ENCODE measurements at regions not wholly inside any gene's neighbourhood (a gene's known extent, or its start where the extent isn't known, plus 50 kb on each side); places are given as distances from the start of the nearest gene placed in this dataset.

- POLR2A ChIA-PET, result interaction anchor here (0.5 to 2.5 kb wide), 7 partner anchors 9 to 296 kb away, joined by 3 to 12 read pairs (median 3); no protein-coding TSS in a partner anchor
- Histone ChIP-seq H4K20me1 (ENCODE audit: control insufficient read depth, insufficient read depth, low read length, poor library complexity, severe bottlenecking) (peaks cover 80% of the 10 kb centered on the region), H3K27me3 (replicated peaks in 1 of 4; ENCODE audit: control extremely low read depth in 1 of 4, control insufficient read depth in 3 of 4, insufficient read depth in 4 of 4, low read length in 3 of 4) (no peaks in the 10 kb centered on the region), H3K9ac (ENCODE audit: low read length) (no peak overlapping the region), H3K9me3 (ENCODE audit: control extremely low read depth in 1 of 3, control insufficient read depth in 2 of 3, insufficient read depth in 1 of 3, low read length in 2 of 3) (peaks cover 0 to 18% (median 0%) of the 10 kb centered on the region in 3 donors), H3K4me1 (ENCODE audit: control insufficient read depth in 2 of 2, insufficient read depth in 2 of 2, low read length in 2 of 2) (peaks cover 8 to 51% of the 10 kb centered on the region in 2 donors), H3K79me2 (ENCODE audit: control insufficient read depth, insufficient read depth, low read length) (peaks cover 31% of the 10 kb centered on the region), H3K4me3 (ENCODE audit: control extremely low read depth in 1 of 5, extremely low read depth in 1 of 5, insufficient read depth in 1 of 5, low read depth in 2 of 5, low read length in 4 of 5) (no peak overlapping the region), H3K36me3 (replicated peaks in 1 of 2; ENCODE audit: control extremely low read depth in 1 of 2, control insufficient read depth in 1 of 2, extremely low read depth in 1 of 2, insufficient read depth in 2 of 2, low read length in 1 of 2) (peaks cover 3 to 76% of the 10 kb centered on the region in 2 experiments), H3K4me2 (replicated peaks; ENCODE audit: low read depth, low read length, poor library complexity, severe bottlenecking) (peak overlapping the region; percentile 72), H3K27ac (ENCODE audit: low read length in 2 of 2) (peak overlapping the region; percentile 57 to 94), H2AFZ (ENCODE audit: insufficient read depth, low read depth, low read length, poor library complexity, severe bottlenecking) (no peak overlapping the region)
- ATAC-seq (ENCODE audit: low read depth) (peak; percentile 8), DNase-seq (no peak)
- Mint-ChIP-seq H3K4me1 (peaks cover 59% of the 10 kb centered on the region), H3K27me3 (no peaks in the 10 kb centered on the region), H3K9me3 (ENCODE audit: insufficient read depth) (no peaks in the 10 kb centered on the region), H3K4me3 (no peak overlapping the region), H3K27ac (peak overlapping the region; percentile 98)
- intact Hi-C loops (cut with micrococcal nuclease), result loop anchor here (10.0 kb wide), 1 partner anchor 168 kb away; no protein-coding TSS in a partner anchor
- TF ChIP-seq EZH2 (IDR thresholded peaks at IDR 0.05; ENCODE audit: borderline replicate concordance, insufficient read depth, low read depth, low read length, poor library complexity, severe bottlenecking), result no peak
- TF ChIP-seq, protein P1, sequence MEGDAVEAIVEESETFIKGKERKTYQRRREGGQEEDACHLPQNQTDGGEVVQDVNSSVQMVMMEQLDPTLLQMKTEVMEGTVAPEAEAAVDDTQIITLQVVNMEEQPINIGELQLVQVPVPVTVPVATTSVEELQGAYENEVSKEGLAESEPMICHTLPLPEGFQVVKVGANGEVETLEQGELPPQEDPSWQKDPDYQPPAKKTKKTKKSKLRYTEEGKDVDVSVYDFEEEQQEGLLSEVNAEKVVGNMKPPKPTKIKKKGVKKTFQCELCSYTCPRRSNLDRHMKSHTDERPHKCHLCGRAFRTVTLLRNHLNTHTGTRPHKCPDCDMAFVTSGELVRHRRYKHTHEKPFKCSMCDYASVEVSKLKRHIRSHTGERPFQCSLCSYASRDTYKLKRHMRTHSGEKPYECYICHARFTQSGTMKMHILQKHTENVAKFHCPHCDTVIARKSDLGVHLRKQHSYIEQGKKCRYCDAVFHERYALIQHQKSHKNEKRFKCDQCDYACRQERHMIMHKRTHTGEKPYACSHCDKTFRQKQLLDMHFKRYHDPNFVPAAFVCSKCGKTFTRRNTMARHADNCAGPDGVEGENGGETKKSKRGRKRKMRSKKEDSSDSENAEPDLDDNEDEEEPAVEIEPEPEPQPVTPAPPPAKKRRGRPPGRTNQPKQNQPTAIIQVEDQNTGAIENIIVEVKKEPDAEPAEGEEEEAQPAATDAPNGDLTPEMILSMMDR (IDR thresholded peaks at IDR 0.05), result no peak
- WGBS (ENCODE audit: insufficient coverage), result 77% methylated on average over 7 of the region's 17 CpGs
- CTCF ChIA-PET, result no interaction called here
Measured at GRCh38 chr14:105852378-105853088, 326.1 kb downstream of the TMEM121 start.
